Fibroblast of peridontal ligament (primary cell): ENCODE measurements at regions not wholly inside any gene's neighbourhood (a gene's known extent, or its start where the extent isn't known, plus 50 kb on each side); places are given as distances from the start of the nearest gene placed in this dataset.
A peak's percentile ranks its signal among the peaks of the same experiment; 100 is the strongest.
"Not testable (repeated sequence)": the region's sequence is repeated elsewhere in the genome, so short reads cannot be mapped to it uniquely, and the experiment has no call there.

ENCODE experiments used
- DNase-seq: peaks from one replicate; pipeline ENCODE4 v3.0.0-alpha.2; 2010; ENCODE audit errors: extremely low read depth

DNA sequence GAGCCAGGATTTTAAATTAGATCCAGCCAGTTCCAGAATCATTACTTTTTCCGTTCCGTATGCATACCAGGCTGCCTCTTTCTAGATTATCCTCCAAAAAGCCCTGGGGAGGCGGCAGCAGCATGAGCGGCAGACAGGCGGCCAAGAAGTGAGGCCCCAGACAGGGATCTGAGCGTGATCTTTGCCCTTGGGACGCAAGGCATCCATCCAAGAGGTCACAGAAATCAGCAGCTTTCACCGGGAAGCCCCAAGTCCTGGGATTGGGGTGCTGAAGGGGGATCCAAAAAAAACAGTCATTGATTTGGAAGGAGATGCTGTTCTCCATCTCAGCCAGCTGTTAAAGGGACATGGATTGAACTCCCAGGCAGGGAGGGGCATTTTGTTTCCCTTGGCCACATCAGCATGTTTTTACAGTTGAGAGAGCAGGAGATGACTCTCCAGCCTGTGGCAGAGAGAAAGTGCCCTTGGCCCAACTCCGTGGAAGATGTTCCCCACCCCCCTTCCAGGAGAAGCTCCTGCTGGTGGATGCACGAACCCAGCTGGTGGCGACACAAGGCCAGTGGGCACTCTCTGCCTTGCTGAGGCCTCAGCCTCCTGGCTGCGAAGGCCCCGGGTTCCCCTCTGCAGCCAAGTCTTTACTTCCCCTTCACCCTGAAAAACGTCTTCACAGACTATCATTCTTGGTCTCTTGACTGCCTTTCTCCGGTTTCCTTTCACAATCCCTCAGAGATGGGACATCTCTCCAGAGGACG lies 265.6 kb downstream of the ANAPC1 start:
- DNase-seq, result peak; percentile 71

DNA sequence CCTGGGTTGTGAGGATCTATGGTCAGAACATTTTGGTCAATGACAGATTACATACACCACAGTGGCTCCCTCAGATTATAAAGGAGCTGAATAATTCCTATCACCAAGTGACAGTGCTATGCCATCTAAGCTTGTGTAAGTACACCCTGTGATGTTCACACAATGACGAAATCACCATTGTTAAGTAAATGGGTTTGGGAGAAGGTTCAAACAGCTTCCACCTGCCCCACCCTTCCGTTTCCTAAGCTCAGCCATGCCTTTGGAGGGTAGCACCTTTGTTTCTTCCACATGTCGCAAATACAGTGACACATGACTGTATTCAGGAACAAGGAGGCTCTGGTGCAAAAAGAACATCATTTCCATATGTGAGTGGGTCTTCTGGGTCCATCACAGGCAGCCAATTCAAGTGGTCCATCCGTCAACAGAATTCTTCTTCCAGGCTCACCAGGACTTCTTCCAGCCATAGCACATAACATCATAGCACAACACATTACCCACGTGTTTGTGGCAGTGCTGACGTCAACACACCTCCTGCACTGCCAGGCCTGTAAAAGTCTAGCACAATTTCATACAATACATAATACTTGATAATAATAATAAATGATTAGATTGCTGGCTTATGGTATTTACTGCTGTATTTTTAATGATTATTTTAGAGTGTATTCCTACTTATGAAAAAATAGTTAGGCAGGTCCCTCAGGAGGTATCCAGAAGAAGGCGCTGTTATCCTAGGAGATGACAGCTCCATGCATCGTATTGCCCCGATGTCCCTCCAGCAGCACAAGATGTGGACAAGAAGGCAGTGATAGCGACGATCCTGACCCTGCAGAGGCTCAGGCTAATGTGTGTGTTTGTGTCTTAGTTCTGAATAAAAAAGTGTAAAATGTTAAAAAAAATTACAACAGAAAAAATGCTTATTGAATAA lies 264.8 kb downstream of the ANAPC1 start:
- DNase-seq, result no peak

DNA sequence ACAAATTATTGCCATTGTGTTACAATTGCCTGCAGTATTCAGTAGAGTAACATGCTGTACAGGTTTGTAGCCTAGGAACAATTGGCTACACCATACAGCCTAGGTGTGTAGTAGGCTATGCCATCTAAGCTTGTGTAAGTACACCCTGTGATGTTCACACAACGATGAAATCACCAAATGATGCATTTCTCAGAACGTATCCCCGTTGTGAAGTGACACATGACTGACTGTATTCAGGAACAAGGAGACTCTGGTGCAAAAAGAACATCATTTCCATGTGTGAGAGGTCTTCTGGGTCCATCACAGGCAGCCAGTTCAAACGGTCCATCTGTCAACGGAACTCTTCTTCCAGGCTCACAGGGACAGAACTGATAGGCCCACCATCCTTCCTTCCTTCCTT lies 263.7 kb downstream of the ANAPC1 start:
- no peak for DNase-seq

DNA sequence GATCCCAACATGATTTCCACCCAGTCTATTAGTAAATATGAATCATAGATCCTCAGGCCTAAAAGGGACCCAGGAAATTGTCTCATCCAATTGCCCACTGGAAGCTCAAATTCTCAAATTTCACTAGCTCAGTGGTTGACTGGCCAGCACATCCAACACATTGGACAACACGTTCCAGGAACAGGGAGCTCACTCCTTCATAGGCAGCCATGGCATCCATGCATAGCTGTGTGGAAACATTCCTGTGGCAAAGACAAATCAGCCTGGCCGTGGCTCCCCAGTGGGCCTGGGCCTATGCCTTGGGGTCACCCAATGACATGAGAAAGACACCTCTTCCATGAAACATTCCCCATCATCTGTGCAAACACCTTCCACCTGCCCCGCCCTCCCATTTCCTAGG lies 261.1 kb downstream of the ANAPC1 start:
- DNase-seq, result no peak

DNA sequence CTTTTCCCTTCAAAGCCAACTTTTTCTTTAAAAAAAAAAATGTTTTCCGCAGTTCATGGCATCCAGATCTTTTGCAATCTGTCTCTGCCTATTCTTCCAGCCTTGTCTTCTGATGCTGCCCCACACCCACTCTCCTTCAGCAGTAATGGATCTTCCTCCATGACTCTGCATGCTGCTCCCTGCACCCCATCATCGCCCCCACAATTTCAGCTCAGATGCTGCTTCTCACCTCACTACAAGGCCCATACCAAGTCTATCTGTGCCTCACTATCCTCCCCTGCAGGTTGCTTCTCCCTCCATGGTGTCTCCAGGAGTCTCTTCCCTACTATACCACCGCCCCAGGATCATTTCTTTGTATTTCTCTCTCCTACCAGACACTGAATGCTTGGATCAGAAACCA lies 260.6 kb downstream of the ANAPC1 start:
- DNase-seq, result no peak

DNA sequence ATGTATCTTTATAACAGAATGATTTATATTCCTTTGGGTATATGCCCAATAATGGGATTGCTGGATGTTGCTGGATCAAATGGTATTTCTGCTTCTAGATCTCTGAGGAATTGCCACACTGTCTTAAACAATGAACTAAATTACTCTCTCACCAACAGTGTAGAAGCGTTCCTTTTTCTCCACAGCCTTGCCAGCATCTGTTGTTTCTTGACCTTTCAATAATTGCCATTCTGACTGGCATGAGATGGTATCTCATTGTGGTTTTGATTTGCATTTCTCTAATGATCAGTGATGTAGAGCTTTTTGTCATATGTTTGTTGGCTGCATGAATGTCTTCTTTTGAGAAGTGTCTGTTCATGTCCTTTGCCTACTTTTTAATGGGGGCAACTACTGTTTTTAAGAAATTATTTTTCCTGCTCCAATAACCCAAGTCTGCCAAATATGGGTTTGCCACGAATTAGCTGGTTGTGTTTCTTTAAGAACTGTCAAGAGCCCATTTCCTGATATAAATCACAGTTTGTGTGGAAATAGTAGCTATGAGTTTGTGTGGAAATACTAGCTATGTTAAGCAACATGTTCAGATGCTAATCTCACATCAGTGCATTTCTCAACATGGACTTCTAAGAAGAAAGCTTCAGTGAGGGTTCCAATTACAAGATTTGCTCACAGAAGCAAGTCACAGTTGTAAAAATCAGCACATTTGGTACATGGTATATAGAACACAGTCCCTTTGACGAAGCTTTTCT lies 259.4 kb downstream of the ANAPC1 start:
- DNase-seq, result peak; percentile 87

DNA sequence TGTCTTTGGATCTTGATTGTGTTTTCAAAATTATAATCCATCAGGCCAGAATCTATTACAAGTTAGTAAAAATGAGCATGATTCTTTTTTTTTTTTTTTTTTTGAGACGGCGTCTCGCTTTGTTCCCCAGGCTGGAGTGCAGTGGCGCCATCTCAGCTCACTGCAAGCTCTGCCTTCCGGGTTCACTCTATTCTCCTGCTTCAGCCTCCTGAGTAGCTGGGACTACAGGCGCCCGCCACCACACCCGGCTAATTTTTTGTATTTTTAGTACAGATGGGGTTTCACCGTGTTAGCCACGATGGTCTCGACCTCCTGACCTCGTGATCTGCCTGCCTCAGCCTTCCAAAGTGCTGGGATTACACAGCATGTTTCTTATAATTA lies 258.8 kb downstream of the ANAPC1 start:
- DNase-seq, result not testable (repeated sequence)

DNA sequence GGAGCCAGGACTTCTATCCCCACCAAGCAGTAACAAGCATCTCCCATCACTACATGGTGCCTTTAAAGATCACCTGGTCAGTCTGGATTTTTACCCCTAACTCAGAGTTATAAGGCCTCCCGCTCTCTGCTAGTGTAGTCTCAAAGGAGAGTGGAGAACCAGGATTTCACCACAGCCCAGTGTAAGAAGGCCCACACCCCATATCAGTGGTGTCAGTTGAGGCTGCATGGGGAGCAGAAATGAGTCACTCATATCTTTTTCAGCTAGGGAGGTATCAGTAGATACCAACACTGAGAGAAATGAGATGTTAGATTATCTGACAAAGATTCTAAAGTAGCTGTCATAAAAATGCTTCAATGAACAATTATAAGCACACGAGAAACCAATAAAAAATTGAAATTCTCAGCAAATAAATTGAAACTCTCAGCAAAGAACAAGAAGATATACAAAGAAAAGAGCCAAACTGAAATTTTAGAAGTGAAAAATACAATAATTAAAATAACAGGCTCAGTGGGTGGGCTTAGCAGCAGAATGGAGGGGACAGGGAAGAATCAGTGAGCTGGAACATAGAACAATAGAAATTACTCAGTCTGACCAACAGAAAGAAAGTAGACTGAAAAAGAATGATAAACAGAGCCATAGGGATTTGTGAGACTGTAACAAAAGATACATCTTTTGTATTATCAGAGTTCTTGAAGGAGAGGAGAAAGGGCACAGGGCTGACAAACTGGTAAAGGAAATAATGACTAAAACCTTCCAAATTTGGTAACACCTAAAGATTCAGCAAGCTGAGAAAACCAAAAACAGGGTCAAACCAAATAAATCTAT lies 257.7 kb downstream of the ANAPC1 start:
- no peak for DNase-seq

DNA sequence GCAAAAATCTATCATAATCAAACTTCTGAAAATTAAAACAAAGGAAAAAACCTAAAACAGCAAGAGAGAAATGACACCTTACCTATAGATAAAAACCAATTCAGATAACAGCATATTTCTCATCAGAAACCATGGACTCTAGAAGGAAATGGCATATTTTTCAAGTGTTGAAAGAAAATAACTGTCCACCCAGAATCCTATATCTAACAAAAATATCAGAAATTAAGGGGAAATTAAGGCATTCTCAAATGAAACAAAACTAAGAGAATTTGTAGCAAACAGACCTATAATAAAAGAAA lies 257.2 kb downstream of the ANAPC1 start:
- DNase-seq, result no peak

DNA sequence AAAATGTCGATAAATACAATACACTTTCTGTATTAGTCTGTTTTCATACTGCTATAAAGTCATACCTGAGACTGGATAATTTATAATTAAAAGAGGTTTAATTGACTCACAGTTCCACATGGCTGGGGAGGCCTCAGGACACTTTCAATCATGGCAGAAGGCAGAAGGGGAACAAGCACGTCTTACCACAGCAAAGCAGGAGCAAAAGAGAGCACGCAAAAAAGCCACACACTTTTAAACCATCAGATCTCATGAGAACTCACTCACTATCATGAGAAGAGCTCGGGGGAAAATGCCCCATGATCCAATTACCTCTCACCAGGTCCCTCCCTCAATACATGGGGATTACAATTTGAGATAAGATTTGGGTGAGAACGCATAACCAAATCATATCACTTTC lies 256.7 kb downstream of the ANAPC1 start:
- DNase-seq, result no peak

DNA sequence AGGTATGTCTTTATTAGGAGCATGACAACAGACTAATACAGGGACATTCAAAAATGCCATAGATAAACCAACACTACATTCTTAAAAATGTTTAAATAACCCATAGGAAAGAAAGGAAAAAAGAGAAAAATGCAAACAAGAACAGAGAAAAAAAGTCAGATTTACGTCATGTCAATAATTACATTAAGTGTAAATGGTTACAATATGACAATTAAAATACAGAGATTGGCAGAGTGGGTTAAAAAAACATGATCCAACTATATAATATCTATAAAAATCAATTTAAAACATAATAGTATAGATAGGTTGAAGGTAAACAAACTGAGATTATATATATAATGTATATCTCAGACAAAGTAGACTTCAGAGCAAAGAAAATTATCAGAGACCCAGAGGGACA lies 255.8 kb downstream of the ANAPC1 start:
- no peak for DNase-seq

DNA sequence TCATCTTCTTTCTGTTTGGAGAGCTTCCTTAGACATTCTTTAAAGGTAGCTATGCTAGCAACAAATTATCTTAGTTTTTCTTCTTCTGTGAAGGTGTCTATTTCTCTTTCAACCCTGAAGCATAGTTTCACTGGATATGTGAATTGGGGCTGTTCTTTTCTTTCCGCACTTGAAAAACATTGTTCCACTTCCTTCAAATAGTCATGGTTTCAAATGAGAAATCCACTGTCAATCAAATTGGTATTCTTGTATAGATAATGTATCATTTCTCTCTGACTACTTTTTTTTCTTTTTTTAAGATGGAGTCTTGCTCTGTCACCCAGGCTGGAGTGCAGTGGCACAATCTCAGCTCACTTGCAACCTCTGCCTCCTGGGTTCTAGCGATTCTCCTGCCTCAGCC lies 254.0 kb downstream of the ANAPC1 start:
- no peak for DNase-seq

DNA sequence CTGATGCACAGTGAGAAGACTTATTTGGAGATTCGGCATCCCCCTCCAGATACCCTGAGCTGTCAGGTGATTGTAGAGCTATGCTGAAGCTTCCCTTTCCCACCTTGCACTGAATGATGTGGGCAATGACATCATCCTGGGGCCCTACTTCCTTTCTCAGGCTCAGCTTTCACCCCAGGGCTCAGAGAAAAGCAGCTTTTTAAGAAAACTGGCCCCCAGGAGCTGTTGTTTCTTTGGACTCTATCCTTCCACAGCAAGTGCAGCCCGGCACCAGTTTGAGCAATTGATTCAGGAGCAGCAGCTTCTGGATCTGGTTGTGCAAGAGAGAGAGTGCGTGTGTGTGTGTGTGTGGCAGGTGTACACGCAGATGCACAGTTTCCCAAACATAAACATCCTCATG lies 251.3 kb downstream of the ANAPC1 start:
- no peak for DNase-seq

DNA sequence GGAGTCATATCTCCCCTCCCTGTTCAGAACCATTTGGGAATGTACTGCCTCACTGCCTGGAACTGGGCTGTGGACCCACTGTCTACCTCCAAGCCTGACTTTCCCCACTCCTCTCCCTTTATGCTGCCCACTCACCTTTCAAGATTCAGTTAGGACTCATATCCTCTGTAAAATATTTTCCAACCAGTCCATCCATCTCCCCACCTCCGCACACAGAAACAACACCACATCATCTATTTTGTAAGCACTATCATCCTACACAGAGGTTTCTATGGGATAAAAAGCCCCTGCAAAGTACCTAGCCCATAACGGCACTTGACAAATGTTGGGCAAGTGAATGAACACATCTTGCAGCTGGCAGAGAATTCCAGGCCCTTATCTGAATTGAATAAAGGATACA lies 250.8 kb downstream of the ANAPC1 start:
- no peak for DNase-seq

DNA sequence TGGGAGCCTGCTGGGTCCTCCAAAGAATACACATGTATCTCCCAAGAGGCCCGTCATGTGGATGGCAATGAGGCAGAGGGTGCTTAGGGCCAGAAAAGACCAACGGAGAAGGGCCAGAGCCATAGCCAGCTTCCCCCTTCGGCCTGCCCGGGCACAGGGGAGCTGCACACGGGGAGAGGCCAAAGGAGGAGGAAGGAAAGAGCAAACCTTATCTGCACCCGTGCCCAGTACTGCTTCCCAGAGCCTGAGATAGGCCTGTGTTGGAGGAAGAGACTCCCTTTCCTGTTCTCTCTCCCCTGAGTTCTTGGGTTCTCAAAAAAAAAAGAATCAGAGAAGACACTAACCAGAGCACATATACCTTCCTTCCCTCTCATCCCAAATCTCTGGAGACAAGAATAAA lies 250.3 kb downstream of the ANAPC1 start:
- no peak for DNase-seq

DNA sequence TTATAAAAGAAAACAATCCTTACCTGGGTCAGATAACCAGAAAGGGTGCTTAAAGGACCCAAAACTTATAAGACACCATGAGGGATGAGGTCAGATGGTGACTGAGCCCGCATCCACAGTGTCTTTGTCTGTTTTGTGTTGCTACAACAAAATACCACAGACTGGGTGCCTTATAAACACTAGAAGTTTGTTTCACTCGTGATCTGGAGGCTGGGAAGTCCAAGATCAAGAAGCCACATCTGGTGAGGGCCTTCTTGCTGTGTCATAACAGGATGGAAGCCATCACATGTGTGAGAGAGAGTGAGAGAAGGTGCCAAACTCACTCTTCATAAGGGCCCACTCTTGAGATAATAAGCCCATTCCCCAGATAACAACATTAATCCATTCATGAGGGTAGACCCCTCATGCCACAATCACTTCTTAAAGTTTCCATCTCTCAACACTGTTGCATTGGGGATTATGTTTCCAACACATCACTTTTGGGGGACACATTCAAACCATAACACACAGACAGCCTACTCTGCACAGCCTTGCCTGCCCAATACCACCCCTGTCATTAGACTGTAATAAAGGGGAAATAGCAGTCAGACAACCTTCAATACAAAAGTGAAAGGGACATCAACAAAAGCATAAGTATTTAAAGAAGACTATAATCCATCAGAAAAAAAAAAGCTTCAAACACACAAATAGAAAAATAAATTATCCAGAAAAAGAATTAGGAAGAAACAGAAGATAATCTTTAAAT lies 249.8 kb downstream of the ANAPC1 start:
- peak; percentile 40 for DNase-seq

DNA sequence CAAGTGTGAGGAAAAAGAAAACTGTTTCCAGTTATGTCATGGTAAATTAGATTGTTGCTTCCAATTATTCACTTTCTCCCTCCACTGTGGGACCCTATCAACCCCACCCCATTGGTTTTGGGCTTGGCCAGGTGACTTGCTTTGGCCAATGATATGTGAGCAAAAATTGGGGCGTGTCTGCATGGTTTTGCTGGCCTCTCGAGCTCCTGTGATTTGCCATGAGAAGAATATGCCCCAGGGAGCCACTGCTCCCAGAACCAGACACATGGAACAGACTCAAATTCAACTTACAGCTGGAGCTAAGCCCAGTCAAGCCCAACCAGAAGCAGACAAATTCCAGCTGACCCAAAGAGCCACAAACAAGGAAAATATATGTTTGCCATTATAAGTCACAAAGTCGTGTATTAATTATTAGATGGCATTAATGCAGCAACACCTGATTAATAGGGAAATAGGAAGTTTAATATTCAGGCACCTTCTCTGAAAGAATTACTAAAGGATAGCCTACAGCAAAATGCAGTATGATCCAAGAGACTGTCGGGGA lies 248.9 kb downstream of the ANAPC1 start:
- peak; percentile 72 for DNase-seq

DNA sequence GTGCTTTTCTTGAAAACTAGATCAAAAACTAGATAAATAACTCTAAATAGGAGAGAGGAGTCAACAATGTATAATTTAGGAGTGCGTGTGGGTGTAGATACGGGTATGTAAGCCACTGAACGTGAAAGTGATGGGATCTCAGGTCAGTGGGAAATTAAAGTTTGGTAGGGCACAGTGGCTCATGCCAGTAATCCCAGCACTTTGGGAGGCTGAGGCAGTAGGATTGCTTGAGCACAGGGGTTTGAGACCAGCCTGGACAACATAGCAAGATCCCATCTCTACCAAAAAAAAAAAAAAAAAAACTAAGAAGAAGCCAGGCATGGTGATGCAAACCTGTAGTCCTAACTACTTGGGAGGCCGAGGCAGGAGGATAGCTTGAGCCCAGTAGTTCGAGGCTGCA lies 247.1 kb downstream of the ANAPC1 start:
- no peak for DNase-seq

DNA sequence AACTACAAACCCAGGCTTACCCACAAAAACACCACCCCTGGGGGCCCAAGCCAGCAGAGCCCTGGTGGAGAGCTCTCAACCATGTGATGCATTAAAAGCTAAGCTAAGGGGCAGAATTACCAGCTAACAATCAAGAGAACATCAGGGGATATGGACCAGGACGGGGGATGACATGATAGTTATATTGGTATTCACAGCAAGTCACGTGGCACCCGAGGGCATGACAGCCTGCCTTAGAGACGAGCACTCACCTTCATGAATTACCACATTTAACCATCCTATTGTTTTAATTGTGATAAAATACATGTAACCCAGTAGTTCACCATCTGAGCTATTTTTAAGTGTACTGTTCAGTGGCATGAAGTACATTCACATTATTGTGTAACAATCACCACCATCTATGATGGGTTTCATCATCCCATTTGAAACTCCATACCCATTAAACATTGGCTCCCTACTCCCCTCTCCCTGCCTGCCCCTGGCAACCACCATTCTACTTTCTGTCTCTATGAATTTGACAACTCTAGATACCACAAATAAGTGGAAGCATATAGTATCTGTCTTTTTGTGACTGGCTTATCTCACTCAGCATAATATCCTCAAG lies 245.6 kb downstream of the ANAPC1 start:
- no peak for DNase-seq

DNA sequence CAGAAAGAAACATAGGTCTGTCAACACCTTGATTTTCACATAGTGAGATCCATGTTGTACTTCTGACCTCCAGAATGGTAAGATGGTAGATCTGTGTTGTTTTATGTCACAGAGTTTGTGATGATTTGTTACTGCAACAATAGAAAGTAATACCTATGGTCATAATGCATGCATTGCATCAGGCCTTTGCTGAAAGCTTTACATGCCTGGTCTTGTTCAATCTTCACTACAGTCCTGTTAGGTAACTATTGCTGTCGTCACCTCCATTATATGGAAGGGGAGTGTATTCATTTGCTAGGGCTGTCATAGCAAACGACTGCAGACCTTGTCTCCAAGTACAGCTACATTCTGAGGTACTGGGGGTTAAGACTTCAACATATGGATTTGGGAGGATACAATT lies 243.5 kb downstream of the ANAPC1 start:
- no peak for DNase-seq
